ENCODE measurements at regions not wholly inside any gene's neighbourhood (a gene's known extent, or its start where the extent isn't known, plus 50 kb on each side); places are given as distances from the start of the nearest gene placed in this dataset.
"Not testable (repeated sequence)": the region's sequence is repeated elsewhere in the genome, so short reads cannot be mapped to it uniquely, and the experiment has no call there.

- no peak for FAIRE-seq
Observed at GRCh38 chr11:39668640-39669039, 1790.8 kb downstream of the LRRC4C start.

GRCh38 chr11:39664023-39664422 lies 1795.4 kb downstream of the LRRC4C start:
- no peak for FAIRE-seq

GRCh38 chr11:39661890-39662289 lies 1797.6 kb downstream of the LRRC4C start:
- no peak for FAIRE-seq

- FAIRE-seq, result no peak
Observed at GRCh38 chr11:39651857-39652461, 1807.5 kb downstream of the LRRC4C start.

GRCh38 chr11:39641751-39642150 lies 1817.7 kb downstream of the LRRC4C start:
- no peak for FAIRE-seq

GRCh38 chr11:39630365-39630764 lies 1829.1 kb downstream of the LRRC4C start:
- no peak for FAIRE-seq

- no peak for FAIRE-seq
Observed at GRCh38 chr11:39628311-39628710, 1831.1 kb downstream of the LRRC4C start.

GRCh38 chr11:39620309-39620708 lies 1839.1 kb downstream of the LRRC4C start:
- FAIRE-seq, result not testable (repeated sequence)

GRCh38 chr11:39617971-39618370 lies 1841.5 kb downstream of the LRRC4C start:
- peak; percentile 14 for FAIRE-seq

GRCh38 chr11:39589391-39589790 lies 1870.1 kb downstream of the LRRC4C start:
- FAIRE-seq, result no peak

GRCh38 chr11:39586036-39586435 lies 1873.4 kb downstream of the LRRC4C start:
- FAIRE-seq, result no peak

- no peak for FAIRE-seq
Observed at GRCh38 chr11:39571081-39571480, 1888.4 kb downstream of the LRRC4C start.

- no peak for FAIRE-seq
Observed at GRCh38 chr11:39570526-39570925, 1888.9 kb downstream of the LRRC4C start.

GRCh38 chr11:39569789-39570188 lies 1889.7 kb downstream of the LRRC4C start:
- FAIRE-seq, result no peak

GRCh38 chr11:39542460-39542859 lies 1917.0 kb downstream of the LRRC4C start:
- no peak for FAIRE-seq

GRCh38 chr11:39541945-39542351 lies 1917.5 kb downstream of the LRRC4C start:
- FAIRE-seq, result no peak

DNA sequence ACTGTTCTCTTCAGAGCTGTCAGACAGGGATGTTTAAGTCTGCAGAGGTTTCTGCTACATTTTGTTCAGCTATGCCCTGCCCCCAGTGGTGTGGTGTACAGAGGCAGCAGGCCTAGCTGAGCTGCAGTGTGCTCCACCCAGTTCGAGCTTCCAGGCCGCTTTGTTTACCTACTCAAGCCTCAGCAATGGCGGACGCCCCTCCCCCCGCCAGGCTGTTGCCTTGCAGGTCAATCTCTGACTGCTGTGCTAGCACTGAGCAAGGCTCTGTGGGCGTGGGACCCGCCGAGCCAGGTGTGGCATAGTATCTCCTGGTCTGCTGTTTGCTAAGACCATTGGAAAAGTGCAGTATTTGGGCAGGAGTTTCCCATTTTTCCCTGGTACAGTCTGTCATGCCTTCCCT lies 1923.1 kb downstream of the LRRC4C start:
- FAIRE-seq, result not testable (repeated sequence)
